Activated T-cell treated with anti-CD3 and anti-CD28 coated beads for 1 hour (primary cell): ENCODE measurements at regions not wholly inside any gene's neighbourhood (a gene's known extent, or its start where the extent isn't known, plus 50 kb on each side); places are given as distances from the start of the nearest gene placed in this dataset.

Experiments
- DNase-seq: peaks from one replicate; pipeline ENCODE4 v3.0.0-alpha.2; 2020; ENCODE audit warnings: low read depth

DNA sequence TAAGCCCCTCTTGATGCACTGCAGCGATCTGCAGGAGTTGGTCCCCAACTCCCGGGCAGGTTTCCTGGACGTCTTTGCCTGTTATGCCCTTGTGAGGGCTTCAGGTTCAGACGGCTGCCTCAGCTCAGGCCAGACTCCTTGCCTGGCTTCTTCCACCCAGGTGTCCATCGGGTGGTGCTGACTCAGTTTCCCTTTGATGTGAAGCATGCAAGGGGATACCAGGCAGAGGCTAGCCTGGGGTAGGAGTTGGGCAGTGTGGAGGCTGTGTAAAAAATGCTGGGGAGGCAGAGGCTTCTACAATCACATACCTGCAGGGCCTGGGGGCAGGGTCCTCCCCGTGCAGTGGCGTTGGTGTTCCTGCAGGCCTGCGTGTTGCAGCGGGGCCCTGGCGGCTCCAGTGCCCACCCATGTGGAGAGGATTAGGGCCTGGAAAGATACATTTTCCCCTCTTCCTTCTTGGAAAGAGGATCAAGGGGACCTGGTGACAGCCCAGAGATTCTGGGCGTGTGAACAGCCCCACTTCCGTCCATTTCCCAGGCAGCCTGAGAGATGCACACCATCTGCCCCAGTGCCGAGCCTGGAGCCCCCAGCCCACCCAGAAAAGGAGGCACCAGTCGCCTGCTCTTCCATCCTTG lies 338.3 kb downstream of the DYSF start:
- DNase-seq: no peak

GRCh38 chr2:71791061-71791450 lies 337.7 kb downstream of the DYSF start:
- DNase-seq: no peak

GRCh38 chr2:71790226-71791060 lies 337.1 kb downstream of the DYSF start:
- no peak for DNase-seq

- DNase-seq: no peak
These were observed 336.3 kb downstream of the DYSF start for GRCh38 chr2:71789556-71790204.

DNA sequence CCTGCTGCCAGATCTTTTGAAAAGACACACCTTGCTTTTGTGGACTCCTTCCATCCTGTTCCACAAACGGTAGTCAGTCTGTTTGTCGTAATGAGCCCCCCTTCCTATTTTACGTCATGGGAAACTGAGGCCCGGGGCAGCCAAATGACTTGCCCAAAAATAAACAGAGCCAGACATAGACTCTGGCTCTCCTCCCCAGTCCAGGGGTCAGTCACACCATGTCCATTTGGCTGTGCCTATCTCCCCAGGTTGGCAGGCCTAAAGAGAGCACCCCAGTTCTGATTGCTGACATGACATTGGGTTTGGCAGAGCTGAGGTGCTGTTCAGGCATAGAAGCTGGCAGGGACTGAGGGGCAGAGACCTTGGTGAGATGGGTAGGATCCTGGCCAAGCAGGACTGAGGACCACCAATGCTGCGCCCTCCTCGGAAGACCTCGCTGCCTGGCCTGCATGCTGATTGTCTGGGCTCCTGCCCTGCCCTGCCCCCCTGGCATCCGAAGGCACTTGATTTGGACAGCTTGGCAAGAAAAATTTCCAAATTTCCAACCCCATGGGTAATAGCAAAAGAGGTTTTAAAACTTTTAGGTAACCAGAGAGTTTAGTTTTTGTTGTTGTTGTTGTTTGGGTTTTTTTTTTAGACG lies 335.4 kb downstream of the DYSF start:
- no peak for DNase-seq

- DNase-seq: no peak
These were observed 334.8 kb downstream of the DYSF start for GRCh38 chr2:71788186-71788525.

- no peak for DNase-seq
These were observed 334.3 kb downstream of the DYSF start for GRCh38 chr2:71787476-71788185.

- DNase-seq: no peak
These were observed 333.7 kb downstream of the DYSF start for GRCh38 chr2:71787108-71787415.

DNA sequence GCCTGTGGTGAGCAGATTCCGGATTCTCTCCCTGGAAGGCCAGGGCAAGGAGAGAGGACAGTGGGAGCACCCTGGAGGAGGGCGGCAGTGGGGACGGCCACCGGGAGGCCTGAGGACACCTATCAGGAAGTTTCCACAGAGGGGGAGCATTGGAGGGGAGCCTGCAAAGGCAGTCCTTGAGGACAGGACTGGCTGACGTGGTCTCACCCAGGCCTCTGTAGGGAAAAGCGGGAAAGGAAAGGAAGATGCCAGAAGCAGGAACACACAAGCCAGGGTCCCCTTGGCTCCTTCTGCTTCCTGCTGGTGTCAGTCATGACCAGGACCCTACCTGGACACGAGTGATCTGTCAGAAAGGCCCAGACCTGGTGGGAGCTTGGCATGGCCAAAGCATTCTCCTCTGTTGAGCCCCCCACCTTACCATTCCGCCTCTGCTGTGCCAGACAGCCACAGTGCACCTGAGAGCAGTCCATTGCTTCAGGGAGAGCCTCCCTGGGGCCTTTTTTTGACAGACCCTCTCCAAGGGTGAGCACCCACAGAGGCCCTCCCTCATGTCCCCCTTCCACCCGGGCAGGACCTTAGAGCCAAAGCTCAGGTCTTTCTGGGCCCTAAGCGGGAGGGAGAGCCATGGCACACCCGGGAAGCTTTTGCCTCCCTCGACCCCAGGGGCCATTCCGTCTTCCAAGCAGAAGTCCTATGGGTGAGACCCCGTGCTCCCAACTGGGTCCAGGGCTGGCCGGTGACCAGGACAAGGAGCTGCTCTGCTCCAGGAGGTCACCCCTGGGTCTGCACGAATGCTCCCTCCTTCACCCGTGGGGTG lies 333.1 kb downstream of the DYSF start:
- DNase-seq: no peak

DNA sequence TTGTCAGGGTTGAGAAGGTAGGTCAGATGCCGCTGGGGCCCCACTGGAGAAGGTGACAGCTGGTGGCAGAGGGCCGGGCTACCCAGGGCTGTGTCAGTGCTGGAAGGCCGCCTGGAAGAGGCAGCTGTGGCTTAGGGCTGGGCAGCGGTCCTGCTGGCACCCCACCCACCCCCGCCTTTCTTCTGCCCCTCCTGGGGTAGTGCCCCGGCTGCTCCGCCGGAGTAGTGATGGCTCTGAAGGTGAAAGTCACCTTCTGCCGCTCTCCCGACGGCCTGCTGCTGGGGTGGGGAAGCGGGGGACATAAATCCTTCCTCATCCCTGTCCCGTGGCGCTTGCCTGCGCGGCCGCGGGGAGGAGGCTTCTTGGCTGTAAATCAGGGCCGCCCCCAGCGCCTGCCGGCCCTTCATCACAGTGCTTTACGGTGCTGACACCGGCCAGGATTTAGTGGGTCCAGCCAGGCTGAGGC lies 332.2 kb downstream of the DYSF start:
- DNase-seq: no peak

GRCh38 chr2:71784734-71785511 lies 331.6 kb downstream of the DYSF start:
- DNase-seq: no peak

DNA sequence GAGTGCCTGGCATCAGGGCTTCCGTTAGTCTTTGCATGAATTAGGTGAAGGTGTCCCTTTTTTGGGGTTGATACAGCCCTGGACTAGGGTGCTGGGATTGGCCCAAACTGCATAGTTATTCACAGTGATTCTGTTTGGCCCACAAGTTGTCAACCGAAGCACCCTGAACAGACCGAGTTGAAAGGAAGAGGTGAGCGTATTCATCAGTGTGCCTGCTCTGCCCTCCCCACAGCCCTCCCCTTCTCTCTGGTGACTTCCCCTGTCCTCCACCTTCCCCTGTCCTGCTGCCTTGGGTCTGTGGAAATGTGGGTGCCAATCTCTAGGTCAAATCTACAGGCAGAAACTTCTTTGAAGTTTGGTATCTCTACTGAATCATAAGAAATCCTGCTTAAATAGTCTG lies 330.5 kb downstream of the DYSF start:
- no peak for DNase-seq

DNA sequence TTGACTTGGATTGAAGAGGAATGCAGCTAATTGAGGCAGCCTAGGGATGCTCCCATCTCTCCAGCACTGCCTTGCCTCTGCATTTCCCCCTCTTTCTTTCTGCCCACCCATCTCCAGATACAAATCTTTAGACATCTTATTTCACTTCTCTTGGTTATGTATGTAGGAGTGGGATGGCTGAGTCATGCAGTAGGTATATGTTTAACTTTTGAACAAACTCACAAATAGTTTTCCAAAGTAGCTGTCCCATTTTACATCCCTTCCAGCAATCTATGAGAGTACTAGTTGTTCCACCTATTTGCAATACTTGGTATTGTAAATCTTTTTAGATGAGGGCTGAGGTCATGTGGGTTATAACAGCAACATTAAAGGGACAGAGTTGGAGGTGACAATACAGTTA lies 329.9 kb downstream of the DYSF start:
- DNase-seq: no peak

GRCh38 chr2:71782323-71782722 lies 329.0 kb downstream of the DYSF start:
- no peak for DNase-seq

DNA sequence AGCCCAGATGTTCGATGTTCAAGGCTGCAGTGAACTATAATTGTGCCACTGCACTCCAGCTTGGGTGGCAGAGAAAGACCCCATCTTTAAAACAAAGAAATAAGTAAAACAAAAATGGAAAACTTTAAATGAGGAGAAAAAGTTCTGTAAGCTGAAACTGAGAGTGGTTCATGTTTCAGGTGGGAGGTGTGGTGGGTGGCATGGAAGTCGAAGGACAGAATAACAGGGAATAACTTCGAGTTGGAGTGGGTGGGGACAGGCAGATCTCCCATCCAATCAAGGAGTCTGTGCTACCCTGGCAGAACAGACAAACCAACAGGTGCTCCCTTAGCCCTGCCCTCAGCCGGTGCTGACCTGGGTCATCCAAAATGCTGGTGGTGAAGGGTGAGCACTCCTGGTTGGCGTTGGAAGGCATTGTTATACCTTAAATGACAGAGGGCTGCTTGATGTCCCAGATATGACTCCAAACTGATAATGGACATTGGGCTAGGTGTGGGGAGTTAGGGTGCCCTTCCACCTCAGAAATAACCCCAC lies 328.4 kb downstream of the DYSF start:
- DNase-seq: no peak

DNA sequence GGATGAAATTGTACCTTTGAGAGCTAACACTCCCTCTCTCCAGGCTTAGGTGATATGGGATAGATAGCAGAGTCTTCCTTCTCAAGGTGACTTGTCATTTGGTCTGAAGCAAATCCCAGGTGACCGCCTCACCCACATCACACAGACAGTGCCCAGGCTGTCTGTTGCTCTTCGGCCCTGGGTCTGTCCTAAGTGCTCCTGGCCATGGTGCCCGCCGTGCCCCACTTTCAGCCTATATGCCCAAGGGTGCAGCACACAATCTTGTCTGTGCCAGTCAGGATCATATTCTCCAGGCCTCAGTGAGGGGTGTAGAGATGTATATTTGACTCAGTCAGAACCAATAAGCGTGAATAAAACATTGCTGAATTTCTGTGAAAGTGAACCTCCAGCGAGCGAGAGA lies 326.8 kb downstream of the DYSF start:
- DNase-seq: no peak

- DNase-seq: no peak
These were observed 326.4 kb downstream of the DYSF start for GRCh38 chr2:71779774-71780105.

DNA sequence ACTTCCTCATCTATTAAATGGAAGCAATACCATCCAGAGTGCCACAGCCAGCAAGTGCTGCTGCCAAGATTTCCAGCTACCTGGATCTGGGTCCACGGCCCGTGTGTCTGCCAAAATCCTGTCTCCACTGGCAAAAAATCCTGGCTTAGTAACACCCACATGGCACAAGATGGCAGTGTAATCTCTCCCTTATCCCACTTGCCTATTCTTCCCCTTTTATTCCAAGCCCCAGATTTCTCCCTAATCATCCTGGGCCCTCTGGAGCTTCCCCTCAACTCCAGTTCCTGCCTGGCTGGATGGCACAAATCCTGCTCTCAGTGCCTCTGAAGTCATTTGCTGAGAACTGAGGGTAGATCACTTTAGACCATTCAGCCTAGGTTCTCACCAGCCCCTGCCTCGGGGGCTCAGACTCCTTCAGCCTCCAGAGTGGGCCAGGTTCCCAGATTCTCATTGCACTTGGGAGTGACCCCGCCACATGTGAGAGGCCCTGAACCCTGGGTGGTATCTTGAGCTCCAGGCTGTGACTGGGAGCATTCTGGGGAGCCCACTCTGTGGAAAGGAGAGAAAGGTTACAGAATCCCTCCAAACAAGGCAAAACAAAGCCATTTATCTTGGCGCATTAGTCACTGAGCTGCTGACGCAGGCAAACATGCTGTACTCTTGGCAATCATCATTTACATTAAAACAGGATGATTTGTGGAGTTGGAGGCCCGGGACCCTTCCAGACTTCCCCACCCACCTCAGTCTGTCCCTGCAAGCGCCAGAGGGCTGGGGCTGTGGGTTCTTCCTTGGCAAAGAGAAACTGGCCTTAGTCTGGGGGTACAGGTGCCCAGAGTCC lies 325.8 kb downstream of the DYSF start:
- no peak for DNase-seq

DNA sequence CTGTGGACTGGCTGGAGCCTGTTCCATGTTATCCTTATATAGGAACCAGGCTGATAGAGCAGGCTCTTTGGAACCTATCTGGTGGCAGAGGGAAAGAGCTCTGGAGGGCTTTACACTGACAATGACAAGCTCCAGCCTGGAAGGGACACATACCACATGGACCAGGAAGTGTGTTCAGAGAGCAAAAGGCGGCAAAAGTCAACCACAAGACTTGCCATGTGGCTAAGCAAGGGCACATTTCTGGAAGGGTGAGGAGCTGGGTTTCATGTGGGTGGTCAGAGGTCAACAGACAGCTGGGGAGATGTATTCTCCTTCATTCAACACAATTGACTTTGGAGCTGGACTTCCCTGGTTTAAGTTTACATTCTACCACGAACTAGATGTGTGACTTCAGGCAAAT lies 325.2 kb downstream of the DYSF start:
- no peak for DNase-seq

GRCh38 chr2:71777946-71778345 lies 324.6 kb downstream of the DYSF start:
- no peak for DNase-seq
